Caco-2 (cell line): ENCODE measurements at regions not wholly inside any gene's neighbourhood (a gene's known extent, or its start where the extent isn't known, plus 50 kb on each side); places are given as distances from the start of the nearest gene placed in this dataset.
A peak's percentile ranks its signal among the peaks of the same experiment; 100 is the strongest.
"Not testable (repeated sequence)": the region's sequence is repeated elsewhere in the genome, so short reads cannot be mapped to it uniquely, and the experiment has no call there.

Experiments used
- BruUV-seq: library from RNA; stranded (reverse); fragments of 400-500 nt; replicated peaks from 2 replicates; lab custom pipeline; 2021; lab: Mats Ljungman, UMichigan
- CTCF ChIA-PET: fragments of 300-600 bp; sonication (Branson Sonifier 250); formaldehyde crosslinking; loops from one replicate; lab custom pipeline; 2022; ENCODE audit warnings: antibody characterized with exemption; lab: Charles Lee
- POLR2A ChIA-PET: fragments of 300-600 bp; sonication (Branson Sonifier 250); formaldehyde crosslinking; loops from one replicate; lab custom pipeline; 2022; ENCODE audit warnings: antibody characterized with exemption; lab: Charles Lee
- DNase-seq, 2 experiments: peaks; one replicate each; pipeline versions ENCODE4 v3.0.0 to v3.0.0-alpha.2; 2020 to 2022
- H3K27me3 ChIP-seq: replicated peaks from 2 replicates; pipeline ENCODE4 v1.6.0; 2011; ENCODE audit warnings: low read length; ENCODE audit not compliant: control insufficient read depth, insufficient read depth
- H3K36me3 ChIP-seq: 2 replicates; pipeline ENCODE4 v1.5.1; 2011; ENCODE audit warnings: low read length; ENCODE audit not compliant: control insufficient read depth, insufficient read depth
- H3K4me1 ChIP-seq: fragments of 250-450 bp; sonication (Bioruptor Pico); 2 replicates; pipeline ENCODE4 v1.5.1; 2020; ENCODE audit warnings: mild to moderate bottlenecking
- H3K4me3 ChIP-seq: 2 replicates; pipeline ENCODE4 v1.5.1; 2011; ENCODE audit warnings: low read depth, mild to moderate bottlenecking, control low read depth, low read length
- H3K9me3 ChIP-seq: fragments of 250-450 bp; sonication (Bioruptor Pico); 2 replicates; pipeline ENCODE4 v1.5.1; 2020; ENCODE audit warnings: mild to moderate bottlenecking, moderate library complexity
- H3K27ac Mint-ChIP-seq: one replicate; pipeline ENCODE4 v1.8.0; 2022; ENCODE audit warnings: mixed read lengths; ENCODE audit not compliant: unreplicated experiment
- H3K27me3 Mint-ChIP-seq: one replicate; pipeline ENCODE4 v1.8.0; 2022; ENCODE audit warnings: mixed read lengths; ENCODE audit not compliant: insufficient read depth, unreplicated experiment
- H3K36me3 Mint-ChIP-seq: one replicate; pipeline ENCODE4 v1.8.0; 2022; ENCODE audit warnings: mild to moderate bottlenecking, mixed read lengths; ENCODE audit not compliant: insufficient read depth, unreplicated experiment
- H3K4me1 Mint-ChIP-seq: one replicate; pipeline ENCODE4 v1.8.0; 2022; ENCODE audit warnings: low read depth, mixed read lengths; ENCODE audit not compliant: unreplicated experiment
- H3K4me3 Mint-ChIP-seq: one replicate; pipeline ENCODE4 v1.8.0; 2022; ENCODE audit warnings: mild to moderate bottlenecking, moderate library complexity, mixed read lengths; ENCODE audit not compliant: unreplicated experiment
- H3K9me3 Mint-ChIP-seq: one replicate; pipeline ENCODE4 v1.8.0; 2022; ENCODE audit warnings: mixed read lengths; ENCODE audit not compliant: unreplicated experiment
- intact Hi-C: fragments of 100-400 bp; cut with micrococcal nuclease; formaldehyde crosslinking; loops from one replicate; pipeline ENCODE4 v1.10.0; 2022; ENCODE audit not compliant: unreplicated experiment

GRCh38 chr9:41367301-41367700 is 178.2 kb upstream of the ZNG1F start:
- intact Hi-C loops, H3K4me3 ChIP-seq, H3K36me3 ChIP-seq, H3K27ac Mint-ChIP-seq, H3K27me3 ChIP-seq, DNase-seq, H3K4me3 Mint-ChIP-seq, POLR2A ChIA-PET, H3K36me3 Mint-ChIP-seq, H3K27me3 Mint-ChIP-seq, H3K4me1 Mint-ChIP-seq, H3K4me1 ChIP-seq, H3K9me3 ChIP-seq, H3K9me3 Mint-ChIP-seq, BruUV-seq, CTCF ChIA-PET: not testable (repeated sequence)

GRCh38 chr9:41361790-41362189 is 172.7 kb upstream of the ZNG1F start:
- H3K4me1 Mint-ChIP-seq, H3K4me1 ChIP-seq, H3K4me3 ChIP-seq, H3K4me3 Mint-ChIP-seq, CTCF ChIA-PET, POLR2A ChIA-PET, H3K36me3 ChIP-seq, DNase-seq, intact Hi-C loops, H3K27me3 ChIP-seq, H3K9me3 ChIP-seq, H3K9me3 Mint-ChIP-seq, H3K27me3 Mint-ChIP-seq, BruUV-seq, H3K27ac Mint-ChIP-seq, H3K36me3 Mint-ChIP-seq: not testable (repeated sequence)

GRCh38 chr9:41359116-41359515 is 170.0 kb upstream of the ZNG1F start:
- H3K4me1 ChIP-seq, H3K9me3 ChIP-seq, H3K9me3 Mint-ChIP-seq, H3K4me1 Mint-ChIP-seq, H3K27me3 ChIP-seq, CTCF ChIA-PET, H3K27me3 Mint-ChIP-seq, H3K27ac Mint-ChIP-seq, H3K36me3 Mint-ChIP-seq, H3K36me3 ChIP-seq, POLR2A ChIA-PET, BruUV-seq, DNase-seq, intact Hi-C loops: not testable (repeated sequence)
- H3K4me3 Mint-ChIP-seq, result peak overlapping the region; percentile 70
- peak overlapping the region; percentile 32 for H3K4me3 ChIP-seq

- H3K4me1 Mint-ChIP-seq, POLR2A ChIA-PET, H3K4me1 ChIP-seq, H3K9me3 ChIP-seq, H3K9me3 Mint-ChIP-seq, H3K36me3 Mint-ChIP-seq, CTCF ChIA-PET, H3K27me3 ChIP-seq, BruUV-seq, H3K27ac Mint-ChIP-seq, H3K27me3 Mint-ChIP-seq, intact Hi-C loops, H3K36me3 ChIP-seq: not testable (repeated sequence)
- peak; percentile 50 to 66 for DNase-seq
- H3K4me3 ChIP-seq, result peak overlapping the region; percentile 32
- peak overlapping the region; percentile 70 for H3K4me3 Mint-ChIP-seq
Observed at GRCh38 chr9:41358682-41359081, 169.6 kb upstream of the ZNG1F start.

GRCh38 chr9:41357918-41358404 is 168.8 kb upstream of the ZNG1F start:
- H3K9me3 ChIP-seq, H3K4me3 Mint-ChIP-seq, H3K27me3 Mint-ChIP-seq, intact Hi-C loops, CTCF ChIA-PET, H3K4me1 Mint-ChIP-seq, H3K4me3 ChIP-seq, H3K27me3 ChIP-seq, H3K27ac Mint-ChIP-seq, POLR2A ChIA-PET, H3K36me3 Mint-ChIP-seq, BruUV-seq, DNase-seq, H3K9me3 Mint-ChIP-seq, H3K36me3 ChIP-seq, H3K4me1 ChIP-seq: not testable (repeated sequence)

GRCh38 chr9:41357350-41357748 is 168.2 kb upstream of the ZNG1F start:
- H3K27me3 ChIP-seq, H3K36me3 ChIP-seq, H3K4me3 Mint-ChIP-seq, H3K4me1 ChIP-seq, H3K27ac Mint-ChIP-seq, H3K9me3 Mint-ChIP-seq, intact Hi-C loops, DNase-seq, H3K27me3 Mint-ChIP-seq, H3K36me3 Mint-ChIP-seq, H3K9me3 ChIP-seq, H3K4me3 ChIP-seq, CTCF ChIA-PET, POLR2A ChIA-PET, H3K4me1 Mint-ChIP-seq: not testable (repeated sequence)
- BruUV-seq, result TSS peak; percentile 69

- CTCF ChIA-PET, BruUV-seq, intact Hi-C loops: not testable (repeated sequence)
Observed at GRCh38 chr9:41356588-41357349, 167.7 kb upstream of the ZNG1F start.

More at GRCh38 chr9:41356588-41357349, 167.7 kb upstream of the ZNG1F start:
- H3K4me3 ChIP-seq, H3K9me3 Mint-ChIP-seq, H3K27ac Mint-ChIP-seq, H3K36me3 ChIP-seq, H3K4me1 Mint-ChIP-seq, H3K4me1 ChIP-seq, H3K9me3 ChIP-seq, H3K27me3 ChIP-seq, H3K4me3 Mint-ChIP-seq, H3K36me3 Mint-ChIP-seq, H3K27me3 Mint-ChIP-seq, POLR2A ChIA-PET, DNase-seq: not testable (repeated sequence)
